Peyer's patch (tissue), 4 donors: ENCODE measurements at regions not wholly inside any gene's neighbourhood (a gene's known extent, or its start where the extent isn't known, plus 50 kb on each side); places are given as distances from the start of the nearest gene placed in this dataset.

Experiments used
- DNase-seq, 3 donors: peaks; one replicate each; pipeline ENCODE4 v3.0.0-alpha.2; 2017 to 2019
- H3K27ac ChIP-seq, 4 donors: fragments of 200-600 bp; sonication (generic); one replicate each; pipeline ENCODE4 v1.5.1; 2016 to 2019
- H3K27me3 ChIP-seq, 2 donors: fragments of 200-600 bp; sonication (generic); one replicate each; pipeline ENCODE4 v1.5.1; 2019
- H3K36me3 ChIP-seq, 3 donors: fragments of 200-600 bp; sonication (generic); one replicate each; pipeline ENCODE4 v1.5.1; 2016 to 2019
- H3K4me1 ChIP-seq, 4 donors: fragments of 200-600 bp; sonication (generic); one replicate each; pipeline ENCODE4 v1.5.1; 2016 to 2019
- H3K4me3 ChIP-seq, 4 donors: fragments of 200-600 bp; sonication (generic); 1 replicate in 3 of 4; 2 replicates in 1 of 4; pipeline ENCODE4 v1.5.1; 2016 to 2019; ENCODE audit warnings: mild to moderate bottlenecking in 1 of 4
- H3K9me3 ChIP-seq, 4 donors: fragments of 200-600 bp; sonication (generic); one replicate each; pipeline ENCODE4 v1.5.1; 2016 to 2019; ENCODE audit warnings: mild to moderate bottlenecking in 1 of 4
- POLR2A ChIP-seq, 2 donors: fragments of 450-650 bp; IDR thresholded peaks; one replicate each; pipeline ENCODE4 v1.5.1; 2017; ENCODE audit warnings: antibody characterized with exemption in 2 of 2, mild to moderate bottlenecking in 2 of 2, moderate library complexity in 2 of 2
- TF ChIP-seq, protein P1 (sequence below), 6 experiments: fragments of 450-650 bp in 4 of 6; fragments of 200-600 bp in 2 of 6; sonication (generic) in 1 of 6; IDR thresholded peaks; one replicate each; pipeline ENCODE4 v1.5.1; 2017 to 2019; ENCODE audit warnings: antibody characterized with exemption in 6 of 6, mild to moderate bottlenecking in 3 of 6, moderate library complexity in 1 of 6

- TF ChIP-seq, protein P1, sequence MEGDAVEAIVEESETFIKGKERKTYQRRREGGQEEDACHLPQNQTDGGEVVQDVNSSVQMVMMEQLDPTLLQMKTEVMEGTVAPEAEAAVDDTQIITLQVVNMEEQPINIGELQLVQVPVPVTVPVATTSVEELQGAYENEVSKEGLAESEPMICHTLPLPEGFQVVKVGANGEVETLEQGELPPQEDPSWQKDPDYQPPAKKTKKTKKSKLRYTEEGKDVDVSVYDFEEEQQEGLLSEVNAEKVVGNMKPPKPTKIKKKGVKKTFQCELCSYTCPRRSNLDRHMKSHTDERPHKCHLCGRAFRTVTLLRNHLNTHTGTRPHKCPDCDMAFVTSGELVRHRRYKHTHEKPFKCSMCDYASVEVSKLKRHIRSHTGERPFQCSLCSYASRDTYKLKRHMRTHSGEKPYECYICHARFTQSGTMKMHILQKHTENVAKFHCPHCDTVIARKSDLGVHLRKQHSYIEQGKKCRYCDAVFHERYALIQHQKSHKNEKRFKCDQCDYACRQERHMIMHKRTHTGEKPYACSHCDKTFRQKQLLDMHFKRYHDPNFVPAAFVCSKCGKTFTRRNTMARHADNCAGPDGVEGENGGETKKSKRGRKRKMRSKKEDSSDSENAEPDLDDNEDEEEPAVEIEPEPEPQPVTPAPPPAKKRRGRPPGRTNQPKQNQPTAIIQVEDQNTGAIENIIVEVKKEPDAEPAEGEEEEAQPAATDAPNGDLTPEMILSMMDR (IDR thresholded peaks at IDR 0.05) = no peak
- no peak for TF ChIP-seq POLR2A (IDR thresholded peaks at IDR 0.05)
- Histone ChIP-seq H3K27ac (no peak overlapping the region), H3K4me1 (no peaks in the 10 kb centered on the region), H3K9me3 (no peaks in the 10 kb centered on the region), H3K27me3 (no peaks in the 10 kb centered on the region), H3K4me3 (no peak overlapping the region), H3K36me3 (no peaks in the 10 kb centered on the region)
- no peak for DNase-seq
Measured at GRCh38 chr5:113652161-113652560, 138.7 kb downstream of the YTHDC2 start.

DNA sequence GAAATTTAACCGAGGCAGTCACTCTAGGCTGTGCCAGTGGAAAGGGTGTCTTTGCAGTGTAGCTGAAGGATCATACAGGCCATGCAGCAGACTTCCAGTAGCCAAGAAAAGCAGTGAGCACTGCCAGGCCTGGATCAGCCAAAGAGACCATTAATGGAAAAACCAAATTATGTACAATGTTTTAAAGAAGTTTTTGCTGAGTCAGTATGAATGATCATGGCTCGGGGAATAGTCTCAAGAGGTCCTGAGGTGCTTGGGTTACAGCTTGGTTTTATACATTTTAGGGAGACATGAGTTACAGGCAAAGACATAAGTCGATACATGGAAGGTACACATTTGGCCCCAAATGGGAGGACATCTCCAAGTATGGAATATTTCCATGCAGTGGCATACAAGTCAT lies 141.3 kb downstream of the YTHDC2 start:
- H3K4me3 ChIP-seq = no peak overlapping the region
- no peak for DNase-seq
- no peaks in the 10 kb centered on the region for H3K27me3 ChIP-seq
- no peak overlapping the region for H3K27ac ChIP-seq
- TF ChIP-seq POLR2A (IDR thresholded peaks at IDR 0.05) = no peak
- TF ChIP-seq, protein P1 (IDR thresholded peaks at IDR 0.05) = no peak
- no peaks in the 10 kb centered on the region for H3K9me3 ChIP-seq
- H3K36me3 ChIP-seq = no peaks in the 10 kb centered on the region
- no peaks in the 10 kb centered on the region for H3K4me1 ChIP-seq

- H3K27me3 ChIP-seq = no peaks in the 10 kb centered on the region
- no peaks in the 10 kb centered on the region for H3K4me1 ChIP-seq
- no peak overlapping the region for H3K27ac ChIP-seq
- DNase-seq = no peak
- TF ChIP-seq, protein P1 (IDR thresholded peaks at IDR 0.05) = no peak
- no peak for TF ChIP-seq POLR2A (IDR thresholded peaks at IDR 0.05)
- H3K9me3 ChIP-seq = no peaks in the 10 kb centered on the region
- no peaks in the 10 kb centered on the region for H3K36me3 ChIP-seq
- H3K4me3 ChIP-seq = no peak overlapping the region
Measured at GRCh38 chr5:113660206-113660605, 146.7 kb downstream of the YTHDC2 start.

GRCh38 chr5:113660706-113661250 lies 147.3 kb downstream of the YTHDC2 start:
- Histone ChIP-seq H3K4me1 (no peaks in the 10 kb centered on the region), H3K27me3 (no peaks in the 10 kb centered on the region), H3K9me3 (no peaks in the 10 kb centered on the region), H3K27ac (no peak overlapping the region), H3K36me3 (no peaks in the 10 kb centered on the region), H3K4me3 (no peak overlapping the region)
- no peak for DNase-seq
- TF ChIP-seq, protein P1 (IDR thresholded peaks at IDR 0.05) = no peak
- no peak for TF ChIP-seq POLR2A (IDR thresholded peaks at IDR 0.05)

GRCh38 chr5:113663879-113664541 lies 150.5 kb downstream of the YTHDC2 start:
- no peaks in the 10 kb centered on the region for H3K4me1 ChIP-seq
- H3K9me3 ChIP-seq = no peaks in the 10 kb centered on the region
- H3K27ac ChIP-seq = no peak overlapping the region
- no peaks in the 10 kb centered on the region for H3K36me3 ChIP-seq
- DNase-seq = peak in 1 of 3 donors; percentile 54
- TF ChIP-seq, protein P1 (IDR thresholded peaks at IDR 0.05) = peak in 2 of 6 experiments; percentile 14 to 19
- TF ChIP-seq POLR2A (IDR thresholded peaks at IDR 0.05) = no peak
- H3K4me3 ChIP-seq = no peak overlapping the region
- H3K27me3 ChIP-seq = no peaks in the 10 kb centered on the region
